Smooth muscle cell (in vitro differentiated cells): ENCODE measurements at regions not wholly inside any gene's neighbourhood (a gene's known extent, or its start where the extent isn't known, plus 50 kb on each side); places are given as distances from the start of the nearest gene placed in this dataset.

Experiments used
- DNase-seq: peaks from one replicate; lab custom pipeline; 2025; ENCODE audit not compliant: unreplicated experiment; lab: John Stamatoyannopoulos, UW
- H2AFZ ChIP-seq: fragments of 200-600 bp; sonication (generic); 2 replicates; pipeline ENCODE4 v1.6.0; 2016; ENCODE audit warnings: antibody characterized with exemption, low read depth, mild to moderate bottlenecking
- H3F3A ChIP-seq: fragments of 200-600 bp; sonication (generic); 2 replicates; pipeline ENCODE4 v1.6.0; 2017; ENCODE audit warnings: antibody characterized with exemption, low read depth
- H3K27ac ChIP-seq: fragments of 200-600 bp; sonication (generic); 2 replicates; pipeline ENCODE4 v1.5.1; 2016; ENCODE audit warnings: low read depth, mild to moderate bottlenecking
- H3K27me3 ChIP-seq: fragments of 200-600 bp; sonication (generic); 2 replicates; pipeline ENCODE4 v1.6.1; 2016; ENCODE audit warnings: low read depth, mild to moderate bottlenecking
- H3K36me3 ChIP-seq: fragments of 200-600 bp; sonication (generic); 2 replicates; pipeline ENCODE4 v1.5.1; 2016; ENCODE audit warnings: low read depth
- H3K4me1 ChIP-seq: fragments of 200-600 bp; sonication (generic); 2 replicates; pipeline ENCODE4 v1.5.1; 2016; ENCODE audit warnings: low read depth
- H3K4me2 ChIP-seq: fragments of 200-600 bp; sonication (generic); 2 replicates; pipeline ENCODE4 v1.6.0; 2016; ENCODE audit warnings: mild to moderate bottlenecking
- H3K4me3 ChIP-seq: fragments of 200-600 bp; sonication (generic); 2 replicates; pipeline ENCODE4 v1.5.1; 2016; ENCODE audit warnings: mild to moderate bottlenecking
- H3K79me2 ChIP-seq: fragments of 200-600 bp; sonication (generic); 2 replicates; pipeline ENCODE4 v1.6.0; 2016; ENCODE audit warnings: low read depth, mild to moderate bottlenecking
- H3K9ac ChIP-seq: fragments of 200-600 bp; sonication (generic); 2 replicates; pipeline ENCODE4 v1.6.0; 2016; ENCODE audit warnings: low read depth
- H3K9me3 ChIP-seq: fragments of 200-600 bp; sonication (generic); replicated peaks from 2 replicates; pipeline ENCODE4 v1.5.1; 2016; ENCODE audit warnings: low read depth
- H4K20me1 ChIP-seq: fragments of 200-600 bp; sonication (generic); 2 replicates; pipeline ENCODE4 v1.6.0; 2016; ENCODE audit warnings: low read depth
- WGBS: methylation state at CpG from one replicate; pipeline ENCODE4 v1.1.7; 2016; ENCODE audit warnings: low lambda C conversion rate; 5-methylcytosine and 5-hydroxymethylcytosine counted together
- TF ChIP-seq, protein P1 (sequence below): fragments of 200-600 bp; sonication (generic); IDR thresholded peaks from 2 replicates; pipeline ENCODE4 v1.5.1; 2017; ENCODE audit warnings: borderline replicate concordance, mild to moderate bottlenecking, antibody characterized with exemption; ENCODE audit not compliant: insufficient read depth, poor library complexity, severe bottlenecking

DNA sequence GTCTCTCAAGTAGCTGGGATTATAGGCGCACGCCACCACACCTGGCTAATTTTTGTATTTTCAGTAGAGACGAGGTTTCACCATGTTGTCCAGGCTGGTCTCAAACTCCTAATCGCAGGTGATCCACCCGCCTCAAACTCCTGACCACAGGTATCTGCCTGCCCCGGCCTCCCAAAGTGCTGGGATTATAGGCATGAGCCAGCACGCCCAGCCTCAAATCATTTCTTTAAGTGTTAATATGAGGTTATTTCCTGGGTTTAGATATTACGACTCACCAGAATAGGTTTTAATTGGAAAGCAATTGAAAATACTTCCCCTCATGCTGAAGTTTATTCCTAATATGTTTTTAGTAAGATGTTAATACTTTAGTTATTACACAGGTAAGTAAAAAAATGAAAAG is 144.5 kb downstream of the NUFIP1 start:
- no peaks in the 10 kb centered on the region for H3K79me2 ChIP-seq
- 82% methylated on average over 8 of the region's 8 CpGs for WGBS
- TF ChIP-seq, protein P1, sequence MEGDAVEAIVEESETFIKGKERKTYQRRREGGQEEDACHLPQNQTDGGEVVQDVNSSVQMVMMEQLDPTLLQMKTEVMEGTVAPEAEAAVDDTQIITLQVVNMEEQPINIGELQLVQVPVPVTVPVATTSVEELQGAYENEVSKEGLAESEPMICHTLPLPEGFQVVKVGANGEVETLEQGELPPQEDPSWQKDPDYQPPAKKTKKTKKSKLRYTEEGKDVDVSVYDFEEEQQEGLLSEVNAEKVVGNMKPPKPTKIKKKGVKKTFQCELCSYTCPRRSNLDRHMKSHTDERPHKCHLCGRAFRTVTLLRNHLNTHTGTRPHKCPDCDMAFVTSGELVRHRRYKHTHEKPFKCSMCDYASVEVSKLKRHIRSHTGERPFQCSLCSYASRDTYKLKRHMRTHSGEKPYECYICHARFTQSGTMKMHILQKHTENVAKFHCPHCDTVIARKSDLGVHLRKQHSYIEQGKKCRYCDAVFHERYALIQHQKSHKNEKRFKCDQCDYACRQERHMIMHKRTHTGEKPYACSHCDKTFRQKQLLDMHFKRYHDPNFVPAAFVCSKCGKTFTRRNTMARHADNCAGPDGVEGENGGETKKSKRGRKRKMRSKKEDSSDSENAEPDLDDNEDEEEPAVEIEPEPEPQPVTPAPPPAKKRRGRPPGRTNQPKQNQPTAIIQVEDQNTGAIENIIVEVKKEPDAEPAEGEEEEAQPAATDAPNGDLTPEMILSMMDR: no peak
- H4K20me1 ChIP-seq: no peaks in the 10 kb centered on the region
- H3K4me2 ChIP-seq: no peak overlapping the region
- no peak overlapping the region for H3K27ac ChIP-seq
- H3K4me1 ChIP-seq: no peaks in the 10 kb centered on the region
- DNase-seq: no peak
- no peak overlapping the region for H3K9ac ChIP-seq
- H3K9me3 ChIP-seq: no peaks in the 10 kb centered on the region
- H3K4me3 ChIP-seq: no peak overlapping the region
- no peaks in the 10 kb centered on the region for H3K27me3 ChIP-seq
- H3K36me3 ChIP-seq: no peaks in the 10 kb centered on the region
- no peaks in the 10 kb centered on the region for H3F3A ChIP-seq
- H2AFZ ChIP-seq: no peak overlapping the region

DNA sequence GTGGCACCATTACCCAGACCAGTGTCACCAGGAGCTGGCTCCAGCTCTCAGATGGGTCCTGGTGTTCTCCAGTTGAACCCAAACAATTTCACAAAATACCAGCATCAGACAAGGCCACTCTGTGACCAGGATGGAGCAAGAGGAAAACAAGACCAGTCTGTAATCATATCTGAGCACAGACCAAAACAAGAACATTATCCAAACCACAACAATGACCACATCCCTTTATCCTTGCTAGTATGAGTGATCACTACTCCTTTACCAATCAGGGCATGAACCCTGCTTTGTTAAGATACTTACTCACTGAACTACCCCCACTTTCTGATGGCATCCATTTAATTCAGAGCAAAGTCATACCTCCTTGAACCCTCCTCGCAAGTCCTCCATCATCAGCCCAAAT is 145.9 kb downstream of the NUFIP1 start:
- no peak overlapping the region for H3K4me3 ChIP-seq
- no peak overlapping the region for H3K4me2 ChIP-seq
- no peaks in the 10 kb centered on the region for H4K20me1 ChIP-seq
- no peak overlapping the region for H3K27ac ChIP-seq
- DNase-seq: no peak
- no peaks in the 10 kb centered on the region for H3K36me3 ChIP-seq
- WGBS: 94% methylated on average over 1 of the region's 1 CpG
- no peaks in the 10 kb centered on the region for H3K4me1 ChIP-seq
- no peaks in the 10 kb centered on the region for H3F3A ChIP-seq
- TF ChIP-seq, protein P1: no peak
- H3K9me3 ChIP-seq: no peaks in the 10 kb centered on the region
- no peak overlapping the region for H3K9ac ChIP-seq
- no peaks in the 10 kb centered on the region for H3K79me2 ChIP-seq
- no peaks in the 10 kb centered on the region for H3K27me3 ChIP-seq
- H2AFZ ChIP-seq: no peak overlapping the region

DNA sequence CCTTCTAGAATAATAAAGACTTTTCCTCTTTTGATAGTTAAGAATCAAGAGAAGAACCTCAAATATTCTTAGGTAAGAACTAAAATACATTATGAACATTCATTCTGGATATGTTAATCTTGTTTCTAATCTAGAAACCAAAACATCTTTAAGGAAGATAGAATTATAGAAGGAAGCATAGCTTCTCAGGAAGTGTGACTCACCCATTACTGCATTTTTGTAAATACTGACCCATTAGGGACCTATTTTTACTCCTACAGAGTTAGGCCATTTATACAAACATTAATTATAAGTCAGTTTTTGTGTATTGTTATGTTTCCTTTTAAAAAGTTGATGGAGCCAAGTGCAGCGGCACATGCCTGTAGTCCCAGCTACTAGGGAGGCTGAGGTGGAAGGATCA is 147.1 kb downstream of the NUFIP1 start:
- Histone ChIP-seq H3K36me3 (no peaks in the 10 kb centered on the region), H3K79me2 (no peaks in the 10 kb centered on the region), H3K9me3 (no peaks in the 10 kb centered on the region), H3K27me3 (no peaks in the 10 kb centered on the region), H3K4me3 (no peak overlapping the region), H3K4me2 (peak overlapping the region; percentile 58), H4K20me1 (no peaks in the 10 kb centered on the region), H3F3A (no peaks in the 10 kb centered on the region), H3K27ac (no peak overlapping the region), H2AFZ (no peak overlapping the region), H3K4me1 (no peaks in the 10 kb centered on the region), H3K9ac (no peak overlapping the region)
- TF ChIP-seq, protein P1: no peak
- no peak for DNase-seq
- 76% methylated on average over 1 of the region's 1 CpG for WGBS

DNA sequence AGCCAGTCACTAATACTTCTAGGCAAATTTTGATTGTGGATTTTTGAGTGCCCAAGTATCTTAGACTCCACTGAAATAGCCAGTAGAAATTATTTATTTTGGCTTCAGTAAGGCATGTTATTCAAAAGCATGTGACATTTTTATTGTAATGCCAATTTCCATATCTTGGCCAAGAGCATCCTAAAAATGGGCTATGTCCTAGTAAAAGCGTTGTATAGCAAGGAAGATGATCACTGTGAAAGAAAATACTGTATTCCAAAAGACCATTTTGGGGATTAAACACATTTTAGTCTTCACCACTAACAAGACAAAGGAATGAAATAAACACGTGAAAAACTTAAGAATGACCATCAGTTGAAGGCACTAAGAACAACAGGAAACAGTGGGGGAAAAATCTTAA is 149.1 kb downstream of the NUFIP1 start:
- no peak for DNase-seq
- Histone ChIP-seq H3K79me2 (no peaks in the 10 kb centered on the region), H3K9ac (no peak overlapping the region), H3K9me3 (no peaks in the 10 kb centered on the region), H3F3A (no peaks in the 10 kb centered on the region), H3K4me2 (no peak overlapping the region), H3K27me3 (no peaks in the 10 kb centered on the region), H2AFZ (peak overlapping the region; percentile 13), H4K20me1 (no peaks in the 10 kb centered on the region), H3K36me3 (no peaks in the 10 kb centered on the region), H3K27ac (no peak overlapping the region), H3K4me1 (no peaks in the 10 kb centered on the region), H3K4me3 (no peak overlapping the region)
- TF ChIP-seq, protein P1: no peak
- WGBS: 63% methylated on average over 2 of the region's 2 CpGs
